ENCODE measurements at regions not wholly inside any gene's neighbourhood (a gene's known extent, or its start where the extent isn't known, plus 50 kb on each side); places are given as distances from the start of the nearest gene placed in this dataset.

DNA sequence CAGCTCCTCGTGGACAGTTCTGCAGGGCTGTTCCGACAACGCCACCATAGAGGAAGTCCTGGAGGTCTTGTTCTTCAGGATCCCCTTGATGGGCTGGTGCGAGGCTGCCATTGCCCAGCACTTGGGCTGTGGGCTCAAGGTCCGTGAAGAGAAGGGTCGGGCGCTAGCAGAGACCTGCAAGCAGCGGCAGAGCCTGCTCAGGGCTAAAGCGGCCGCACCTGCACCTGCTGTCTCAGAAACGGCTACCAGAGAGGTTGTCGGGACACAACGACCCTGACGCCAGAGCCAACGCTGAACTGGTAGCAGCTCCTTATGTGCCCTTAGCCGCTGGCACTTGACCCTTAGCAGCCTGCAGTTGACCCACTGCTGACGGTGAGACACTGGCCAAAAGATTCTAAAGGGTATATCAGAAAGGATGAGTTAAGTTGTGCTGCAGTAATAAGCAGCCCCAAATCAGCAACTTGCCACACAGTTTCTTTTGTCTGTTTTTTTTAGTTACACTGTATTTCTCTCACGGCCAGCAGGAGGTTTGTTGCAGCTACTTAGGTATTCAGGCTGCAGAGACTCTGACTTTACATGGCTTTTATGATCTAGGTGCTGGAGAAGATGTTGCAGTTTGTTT lies 55.5 kb upstream of the ST6GAL2 start:
- DNase-seq = no peak

DNA sequence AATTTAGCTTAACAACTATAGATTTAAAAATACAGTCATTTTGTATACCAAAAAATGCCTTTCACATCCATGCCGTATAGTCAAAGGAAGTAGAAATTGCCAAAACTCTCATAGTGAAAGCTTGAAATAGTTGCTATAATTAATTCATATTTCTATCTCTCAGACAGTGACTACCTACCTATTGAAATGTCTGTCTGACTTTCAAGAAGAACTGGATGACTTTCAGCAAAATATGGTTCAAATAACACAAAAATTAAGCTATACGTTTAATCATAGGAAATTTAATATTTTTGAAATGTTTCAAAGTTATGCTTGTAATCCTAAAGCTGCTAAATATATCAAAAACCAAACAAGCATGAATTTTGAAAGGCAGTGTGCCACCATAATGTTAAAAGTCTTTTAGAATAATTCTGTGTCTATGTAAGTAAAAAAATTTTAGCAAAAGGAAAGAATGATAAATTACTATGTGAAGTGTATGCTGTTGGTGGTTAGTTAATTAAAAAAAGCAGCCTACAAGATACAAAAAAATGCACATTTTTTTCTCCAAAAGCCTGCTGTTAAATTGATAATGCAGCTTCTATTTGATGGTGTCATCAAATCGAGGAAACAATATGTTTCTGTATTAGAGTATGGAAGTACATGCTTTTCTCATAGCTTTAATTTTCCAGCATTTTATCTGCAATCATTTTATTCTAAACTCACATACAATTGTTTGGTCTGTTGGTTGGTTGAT lies 57.7 kb upstream of the ST6GAL2 start:
- DNase-seq = no peak

DNA sequence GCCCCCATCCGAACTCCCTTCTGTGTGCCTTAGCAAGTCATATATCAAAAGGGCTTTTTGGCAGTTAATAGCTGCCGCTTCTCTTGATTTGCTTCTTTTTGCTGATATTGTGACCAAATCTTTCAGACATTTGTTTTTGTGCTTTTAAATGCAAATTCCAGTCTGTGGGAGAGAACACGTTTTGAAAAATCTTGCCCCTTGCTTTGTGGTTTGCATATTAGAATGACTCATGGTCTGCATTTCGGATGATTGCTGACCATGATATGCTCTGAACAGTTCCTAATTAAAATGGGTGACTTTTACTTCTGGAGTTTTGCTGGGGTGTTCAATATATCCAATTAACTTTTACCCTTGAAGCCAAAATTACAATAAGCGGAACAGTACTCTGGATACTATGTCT lies 58.2 kb upstream of the ST6GAL2 start:
- no peak for DNase-seq

DNA sequence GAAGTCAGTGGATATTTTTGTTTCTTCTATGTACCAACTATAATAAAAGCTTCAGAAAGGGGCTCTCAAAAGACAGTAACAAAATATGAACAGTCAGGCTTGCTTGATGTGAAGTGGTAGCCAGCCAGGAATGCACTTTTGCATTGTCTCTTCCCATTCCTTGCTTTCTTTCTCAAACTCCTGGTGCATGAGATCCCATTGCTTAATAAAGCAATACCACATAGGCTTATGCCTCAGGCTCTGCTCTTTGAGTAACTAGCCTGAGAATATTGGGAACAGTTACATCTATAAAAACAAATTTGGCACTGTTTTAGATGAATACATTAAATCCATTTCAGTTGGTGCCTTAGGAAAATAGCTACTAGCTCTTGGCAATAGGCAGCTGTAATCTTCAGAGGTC lies 62.6 kb upstream of the ST6GAL2 start:
- DNase-seq = no peak

DNA sequence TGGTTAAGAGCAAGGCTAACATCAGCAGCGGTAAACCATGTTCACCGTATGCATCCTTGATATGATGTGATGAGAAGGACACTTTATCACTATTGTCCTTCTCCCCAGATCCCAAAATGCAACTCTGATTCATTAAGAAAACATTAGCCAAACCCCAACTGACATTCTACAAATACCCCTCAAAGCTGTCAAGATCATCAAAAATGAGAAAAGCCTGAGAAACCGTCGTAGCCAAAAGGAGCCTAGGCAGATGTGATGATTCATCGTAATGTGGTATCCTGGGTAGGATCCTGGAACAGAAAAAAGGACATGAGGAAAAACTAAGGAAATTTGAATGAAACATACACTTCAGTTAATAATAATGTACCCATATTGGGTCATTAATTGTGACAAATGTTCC lies 67.3 kb upstream of the ST6GAL2 start:
- DNase-seq = no peak

DNA sequence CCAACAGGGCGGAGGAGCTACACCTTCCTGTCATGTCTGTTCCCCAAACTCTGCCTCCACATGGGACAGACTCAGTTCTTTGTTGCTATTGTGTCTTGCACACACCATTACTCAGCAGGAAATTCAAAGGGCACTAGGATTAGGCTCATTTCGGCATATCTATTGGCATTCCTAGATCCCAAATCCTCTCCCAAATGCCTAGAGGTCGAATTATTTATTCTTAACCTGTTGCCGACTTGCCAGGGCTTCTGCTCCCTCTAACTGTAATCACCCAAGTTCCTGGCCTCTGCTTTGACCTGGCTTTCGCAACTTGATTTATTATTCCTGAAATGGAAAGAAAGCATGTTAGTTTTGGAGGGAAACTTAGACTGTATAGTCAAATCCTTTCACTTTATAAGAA lies 67.8 kb upstream of the ST6GAL2 start:
- DNase-seq = no peak

DNA sequence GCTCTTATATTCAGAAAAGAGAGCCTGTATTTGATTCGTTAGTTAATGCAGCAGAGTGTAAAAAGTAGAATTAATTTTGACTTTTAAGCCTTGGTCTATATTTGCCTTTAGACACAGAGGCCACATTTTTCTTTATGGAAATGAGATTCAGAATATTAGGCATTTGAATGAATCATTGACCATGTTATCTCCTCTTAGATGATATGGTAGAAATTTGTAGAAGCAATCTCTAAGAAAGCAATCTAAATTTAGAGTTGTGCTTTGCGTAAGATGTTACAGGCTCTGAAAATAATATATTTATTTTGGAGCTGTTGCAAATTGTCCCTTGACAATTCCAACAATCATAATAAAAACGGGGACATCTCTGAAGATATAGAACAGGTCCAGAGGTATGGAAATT lies 68.3 kb upstream of the ST6GAL2 start:
- no peak for DNase-seq

DNA sequence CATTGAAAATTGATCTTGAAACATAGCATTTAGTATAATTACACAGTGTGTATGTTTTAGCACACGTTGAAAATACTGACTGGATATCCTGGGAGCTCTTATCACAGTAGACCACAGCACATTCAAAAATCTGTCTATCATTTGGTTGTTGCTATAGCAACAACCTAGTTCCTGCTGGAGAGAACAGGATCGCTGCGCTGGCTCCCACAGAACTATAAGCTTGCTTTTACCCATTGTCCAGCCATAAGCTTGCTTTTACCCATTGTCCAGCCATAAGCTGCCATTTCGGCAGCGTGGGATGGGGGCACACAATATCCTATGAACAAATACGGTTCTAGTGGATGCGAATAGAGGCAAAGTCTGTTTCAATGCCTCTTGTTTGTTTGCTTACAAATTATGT lies 70.4 kb upstream of the ST6GAL2 start:
- peak; percentile 0 for DNase-seq

DNA sequence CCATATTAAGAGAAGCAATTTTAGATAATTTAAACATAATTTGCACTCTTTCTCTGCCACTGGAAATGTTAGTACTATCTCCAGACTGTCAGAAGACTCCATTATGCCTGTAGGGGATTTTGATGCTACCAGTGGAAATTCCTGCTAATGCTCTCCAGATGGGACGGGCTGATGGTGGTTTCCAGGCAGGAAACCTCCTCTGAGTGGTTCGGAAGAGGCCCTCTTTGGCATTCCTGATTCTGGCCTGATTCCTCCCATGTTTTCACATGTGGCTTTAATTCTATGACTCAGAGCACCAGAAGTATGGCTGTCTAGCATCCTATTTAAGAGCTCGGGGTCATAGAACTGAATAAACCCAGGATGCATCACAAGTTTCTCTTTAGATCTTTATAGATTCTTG lies 70.9 kb upstream of the ST6GAL2 start:
- DNase-seq = peak; percentile 0

DNA sequence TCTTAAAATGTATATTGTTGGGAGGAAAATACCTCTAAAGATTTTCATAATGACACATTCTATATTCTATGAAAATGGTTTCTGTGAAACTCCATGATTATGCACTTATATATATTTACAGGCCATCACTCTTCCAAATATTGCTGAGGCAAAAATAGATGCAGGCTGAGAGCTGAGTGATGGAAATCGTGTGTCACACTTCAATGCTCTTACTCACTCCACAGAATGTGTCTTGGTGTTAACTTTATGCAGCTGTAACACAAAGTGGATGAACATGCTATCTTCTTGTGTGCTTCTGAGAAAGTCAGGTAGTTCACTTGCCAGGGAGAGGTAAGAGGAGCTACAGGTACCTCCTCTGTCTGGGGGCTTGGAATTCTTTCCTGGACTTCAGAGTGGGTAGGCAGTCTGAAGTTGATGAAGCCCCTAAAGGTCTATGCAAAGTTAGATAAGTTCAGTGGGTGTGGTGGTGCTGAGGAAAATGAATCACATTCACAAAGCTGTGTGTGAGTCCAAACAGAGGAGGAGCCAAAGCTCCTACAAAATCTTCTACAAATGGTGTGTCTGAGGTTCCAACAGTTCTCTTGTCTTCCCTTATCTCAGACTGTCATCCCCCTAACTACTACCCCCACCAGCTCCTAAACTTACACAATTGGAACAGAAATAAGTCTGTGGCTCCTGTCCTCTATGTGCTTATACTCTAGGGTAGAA lies 74.2 kb upstream of the ST6GAL2 start:
- DNase-seq = no peak

DNA sequence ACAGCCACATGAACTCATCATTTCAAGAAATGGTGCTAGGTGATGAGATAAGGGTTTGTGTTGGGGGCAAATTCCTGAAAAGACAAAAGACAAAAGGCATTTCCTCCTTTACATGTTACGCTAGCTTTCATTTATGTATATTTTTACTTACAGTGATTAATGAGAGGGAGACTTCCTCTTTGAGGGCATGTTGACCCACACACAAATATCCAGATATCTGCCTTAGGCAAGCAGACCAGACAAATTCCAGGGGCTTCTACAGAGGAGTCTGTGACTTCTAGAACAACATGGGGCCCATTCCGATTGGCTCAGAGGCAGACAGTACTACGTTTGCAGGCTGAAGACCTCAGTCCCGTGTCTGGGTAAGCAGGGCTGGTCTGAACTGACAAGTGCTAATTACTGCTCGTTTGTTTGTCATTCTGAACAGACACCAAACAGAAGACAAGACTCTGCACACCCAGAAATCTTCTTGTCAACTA lies 74.8 kb upstream of the ST6GAL2 start:
- DNase-seq = no peak

DNA sequence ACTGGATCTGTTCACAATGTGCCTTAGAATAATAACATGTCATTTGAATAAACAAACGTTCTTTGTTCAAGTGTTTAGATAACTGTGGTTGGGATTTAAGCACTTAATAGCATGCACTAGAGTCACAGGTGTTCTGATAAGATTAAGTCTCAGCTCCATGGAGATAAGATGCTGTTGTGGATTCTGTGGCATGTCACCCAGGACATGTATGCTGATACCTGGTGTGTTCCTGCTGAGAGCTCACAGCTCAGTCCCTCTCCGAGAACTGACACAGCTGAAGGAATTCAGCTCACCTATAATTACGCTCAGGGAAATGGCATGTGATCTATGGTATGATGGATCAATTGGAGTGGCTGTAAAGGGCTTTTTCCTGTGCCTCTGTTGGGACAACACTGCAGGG lies 75.4 kb upstream of the ST6GAL2 start:
- no peak for DNase-seq

DNA sequence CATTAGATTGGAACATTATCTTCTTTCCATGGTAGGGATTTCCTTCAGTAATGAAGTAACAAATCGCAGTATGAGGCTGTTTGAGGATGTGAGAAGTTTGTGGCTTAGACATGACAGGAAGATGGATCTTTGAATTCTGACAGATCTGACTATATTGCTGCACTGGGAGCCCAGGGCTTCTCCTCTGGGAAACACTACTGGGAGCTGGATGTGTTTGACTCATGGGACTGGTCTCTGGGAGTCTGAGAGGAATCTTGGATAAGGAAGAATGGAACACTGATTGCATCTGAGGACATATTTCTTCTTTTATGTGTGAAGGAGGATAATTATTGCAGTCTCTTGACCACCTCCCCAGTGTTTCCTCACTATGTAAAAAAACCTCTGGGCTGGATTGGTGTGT lies 77.2 kb upstream of the ST6GAL2 start:
- DNase-seq = no peak

DNA sequence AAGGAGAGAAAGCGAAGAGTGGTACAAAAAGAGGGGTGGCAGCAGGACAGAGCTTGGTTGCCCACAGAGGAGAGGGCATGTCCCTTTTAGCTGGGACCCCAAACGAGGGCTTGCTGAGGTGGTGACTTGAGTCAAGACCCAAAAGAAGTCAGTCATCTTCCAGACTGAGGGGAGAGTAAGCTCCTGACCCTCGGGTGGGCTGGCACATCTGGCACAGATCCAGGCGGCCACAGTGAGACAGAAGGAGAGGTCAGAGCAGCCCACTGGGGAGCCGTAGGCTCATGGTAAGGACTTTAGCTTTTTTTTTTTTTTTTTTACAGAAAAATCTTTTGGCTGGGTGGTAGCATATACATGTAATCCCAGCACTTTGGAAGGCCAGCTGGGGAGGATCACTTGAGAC lies 77.9 kb upstream of the ST6GAL2 start:
- DNase-seq = no peak

DNA sequence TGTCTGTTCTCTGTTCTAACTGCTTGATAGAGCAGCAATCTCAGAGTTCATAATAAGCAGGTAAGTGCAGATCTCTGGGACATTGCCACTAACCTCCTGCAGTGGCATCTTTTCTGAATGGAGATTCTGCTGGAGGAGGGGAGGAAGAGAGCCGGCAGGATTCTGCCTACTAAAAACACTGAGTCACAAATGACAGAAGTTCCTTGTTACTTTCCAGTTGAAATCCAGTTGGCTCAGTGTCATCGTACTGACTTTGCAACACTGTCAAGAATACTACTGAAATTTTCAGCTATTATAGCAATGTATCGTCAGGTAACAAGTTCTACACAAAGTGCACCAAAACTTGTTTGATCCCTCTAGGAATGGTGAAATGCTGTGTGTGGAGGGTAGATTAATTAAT lies 79.6 kb upstream of the ST6GAL2 start:
- DNase-seq = no peak

DNA sequence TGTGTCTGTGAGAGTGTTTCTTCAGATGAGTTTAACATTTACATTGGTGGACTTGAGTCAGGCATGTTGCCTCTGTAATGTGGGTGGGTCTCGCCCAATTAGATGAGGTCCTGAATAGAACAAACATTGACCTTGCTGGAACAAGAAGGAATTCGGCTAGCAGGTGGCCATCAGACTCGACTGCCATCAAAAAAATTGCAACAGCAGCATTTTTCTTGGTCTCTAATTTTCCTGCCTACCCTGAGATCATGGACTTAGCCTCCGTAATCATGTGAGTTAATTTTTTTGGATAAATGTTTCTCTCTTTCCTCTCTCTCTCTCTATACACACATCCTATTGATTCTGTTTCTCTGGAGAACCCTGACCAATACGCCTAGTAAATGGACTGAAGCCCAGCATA lies 83.8 kb upstream of the ST6GAL2 start:
- no peak for DNase-seq

DNA sequence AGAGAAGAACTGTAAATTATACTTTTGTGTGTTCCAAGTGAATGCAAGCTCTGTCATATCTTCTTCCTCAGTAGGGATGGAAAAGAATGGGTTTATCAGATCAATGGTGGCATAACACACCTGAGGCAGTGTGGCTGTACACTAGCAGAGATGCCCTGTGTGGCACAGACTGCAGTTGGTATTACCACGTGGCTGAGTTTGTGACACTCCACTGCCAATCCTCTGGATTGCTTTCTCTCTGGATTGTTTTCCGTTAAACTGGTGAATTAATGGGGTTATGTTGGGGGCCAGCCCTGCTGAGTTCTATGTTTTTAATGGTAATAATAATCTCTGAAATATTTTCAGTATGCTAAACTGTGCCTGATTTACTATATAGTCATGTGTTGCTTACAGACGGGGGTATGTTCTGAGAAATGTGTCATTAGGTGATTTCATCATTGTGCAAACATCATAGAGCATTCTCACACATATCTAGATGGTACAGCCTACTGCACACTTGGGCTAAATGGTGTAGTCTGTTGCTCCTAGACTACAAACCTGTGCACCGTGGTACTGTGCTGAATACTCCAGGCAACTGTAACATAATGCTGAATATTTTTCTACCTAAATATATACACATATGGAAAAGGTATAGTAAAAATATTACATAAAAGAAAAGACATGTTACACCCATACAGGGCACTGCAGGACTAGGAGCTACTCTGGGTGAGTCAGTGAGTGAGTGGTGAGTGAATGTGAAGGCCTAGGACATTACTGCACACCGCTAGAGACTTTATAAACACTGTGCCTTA lies 84.7 kb upstream of the ST6GAL2 start:
- no peak for DNase-seq

DNA sequence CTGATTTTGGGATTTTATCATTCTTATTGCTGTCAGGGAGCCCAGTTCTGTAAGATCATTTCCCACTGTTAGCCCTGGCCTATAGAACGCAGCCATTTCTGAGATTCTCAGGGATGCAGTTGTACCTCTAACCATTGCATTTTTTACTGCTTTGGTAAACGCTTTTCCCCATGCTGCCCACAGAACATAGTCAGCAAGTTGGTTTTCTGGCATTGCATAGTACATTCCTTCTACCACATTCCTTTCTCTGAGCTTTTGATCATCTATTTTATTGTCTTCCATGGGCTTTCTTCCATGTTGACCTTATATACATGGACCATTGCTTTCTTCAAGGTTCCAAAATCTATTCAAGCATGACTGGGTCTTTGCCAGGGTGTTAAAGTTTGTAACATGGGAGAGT lies 86.8 kb upstream of the ST6GAL2 start:
- DNase-seq = no peak

DNA sequence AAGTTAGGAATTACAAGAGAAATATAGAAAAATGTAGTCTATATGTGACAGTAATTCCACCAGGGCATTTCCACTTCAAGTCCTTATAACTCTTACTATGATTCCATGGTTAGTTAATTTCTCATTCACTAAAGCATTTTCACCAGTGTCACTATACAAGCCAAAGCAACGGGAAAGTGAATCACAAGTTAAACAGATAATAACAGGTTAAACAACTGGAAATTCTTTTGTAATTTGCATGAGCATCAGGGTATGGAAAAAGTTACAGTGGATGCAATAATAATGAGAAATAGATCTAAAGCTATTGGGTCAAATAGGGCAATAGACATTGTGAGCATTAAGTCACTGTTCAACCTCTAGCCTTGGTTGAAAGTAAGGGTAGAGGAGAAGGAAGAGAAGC lies 88.9 kb upstream of the ST6GAL2 start:
- no peak for DNase-seq

DNA sequence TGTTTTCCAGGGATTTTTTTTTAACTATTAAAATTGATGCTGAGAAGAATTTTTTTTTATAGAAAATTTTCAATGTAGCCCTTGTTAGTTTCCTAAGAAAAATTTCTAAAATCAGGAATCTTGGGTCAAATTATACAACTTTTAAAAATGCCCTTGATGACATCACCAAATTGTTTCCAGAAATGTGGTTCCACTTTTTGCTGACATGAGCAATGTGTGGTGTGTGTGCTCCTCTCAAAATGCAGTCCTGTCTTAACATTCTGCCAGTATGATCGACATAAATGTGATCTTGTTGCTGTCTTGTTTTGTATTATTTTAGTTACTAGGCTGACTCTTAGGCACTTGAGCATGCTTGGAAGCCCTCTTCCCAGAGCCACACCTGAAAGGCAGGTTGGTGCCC lies 89.7 kb upstream of the ST6GAL2 start:
- DNase-seq = no peak

DNA sequence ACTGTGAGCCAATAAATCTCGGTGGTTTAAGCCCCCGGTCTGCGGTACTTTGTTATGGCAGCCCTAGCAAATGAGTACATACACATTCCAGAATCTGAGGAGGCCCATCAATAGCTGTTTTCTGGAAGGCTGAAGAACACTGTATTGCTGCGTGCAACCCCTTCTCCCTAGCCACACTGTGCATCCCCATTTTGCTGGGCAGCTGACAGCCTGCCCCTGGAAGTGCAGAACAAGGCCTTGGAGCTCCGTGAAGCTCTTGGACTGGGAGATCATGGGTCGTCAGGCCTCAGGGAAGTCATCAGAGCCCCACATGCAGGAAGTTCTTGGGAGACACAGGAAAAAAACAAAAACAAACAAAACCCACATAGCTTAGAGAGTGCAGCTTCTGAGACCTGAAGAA lies 90.6 kb upstream of the ST6GAL2 start:
- no peak for DNase-seq

DNA sequence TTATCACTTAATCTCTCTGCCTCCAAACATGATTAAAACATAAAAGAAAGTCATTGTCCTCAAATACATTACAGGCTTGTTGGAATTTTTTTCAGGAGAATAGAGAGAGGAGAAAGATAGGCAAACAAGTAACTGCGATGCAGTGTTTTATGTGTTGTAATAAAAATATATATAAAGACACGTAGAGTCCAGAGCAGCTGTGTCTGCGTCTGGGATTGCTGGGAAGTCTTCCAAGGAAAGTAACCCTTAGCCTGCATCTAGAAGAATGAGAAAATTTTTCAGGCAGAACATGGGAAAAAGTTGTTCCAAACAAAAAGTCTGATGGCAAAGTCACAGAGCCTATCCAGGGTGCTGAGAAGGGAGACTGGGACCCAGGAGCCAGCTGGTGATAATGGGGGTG lies 91.8 kb upstream of the ST6GAL2 start:
- DNase-seq = no peak

DNA sequence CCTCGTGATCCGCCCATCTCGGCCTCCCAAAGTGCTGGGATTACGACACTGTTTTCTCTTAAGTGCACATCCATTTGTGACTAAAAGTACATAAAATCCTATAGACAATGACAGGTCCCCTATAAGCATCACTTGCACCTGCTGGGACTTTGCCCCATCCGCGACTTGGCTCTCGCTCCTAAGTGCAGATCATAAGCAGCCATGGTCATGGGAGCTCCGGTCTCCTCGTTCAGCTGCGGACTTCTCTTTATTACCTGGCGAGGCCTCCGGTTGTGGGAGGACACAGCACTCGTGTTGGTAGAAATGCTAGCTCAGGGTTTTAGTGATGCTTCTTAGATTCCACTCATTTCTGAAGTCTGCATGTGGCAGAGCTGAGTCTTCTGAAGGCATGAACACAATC lies 92.7 kb upstream of the ST6GAL2 start:
- no peak for DNase-seq

DNA sequence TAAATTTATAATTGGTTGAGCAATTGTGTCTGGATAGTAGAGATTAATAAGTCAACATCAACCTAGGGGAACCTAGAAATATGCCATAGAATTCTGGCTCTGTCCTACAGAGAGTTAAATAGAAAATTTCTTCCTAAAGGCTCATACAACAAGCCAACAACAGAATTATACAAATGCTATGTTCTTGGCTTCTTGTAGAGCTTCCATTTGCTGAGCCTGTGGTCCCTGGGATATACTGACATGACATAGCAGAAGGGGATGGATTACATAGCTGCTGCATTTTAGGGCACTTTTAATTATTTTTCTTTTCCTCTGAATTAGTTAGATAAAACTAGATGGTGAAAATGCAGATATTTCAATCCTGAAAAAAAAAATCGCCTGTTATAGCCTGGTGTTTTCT lies 95.5 kb upstream of the ST6GAL2 start:
- no peak for DNase-seq

Measured in NCI-H524 treated with DMSO at 0.1 percent for 48 hours (cell line).